ENCODE measurements at regions not wholly inside any gene's neighbourhood (a gene's known extent, or its start where the extent isn't known, plus 50 kb on each side); places are given as distances from the start of the nearest gene placed in this dataset.
"Not testable (repeated sequence)": the region's sequence is repeated elsewhere in the genome, so short reads cannot be mapped to it uniquely, and the experiment has no call there.

DNA sequence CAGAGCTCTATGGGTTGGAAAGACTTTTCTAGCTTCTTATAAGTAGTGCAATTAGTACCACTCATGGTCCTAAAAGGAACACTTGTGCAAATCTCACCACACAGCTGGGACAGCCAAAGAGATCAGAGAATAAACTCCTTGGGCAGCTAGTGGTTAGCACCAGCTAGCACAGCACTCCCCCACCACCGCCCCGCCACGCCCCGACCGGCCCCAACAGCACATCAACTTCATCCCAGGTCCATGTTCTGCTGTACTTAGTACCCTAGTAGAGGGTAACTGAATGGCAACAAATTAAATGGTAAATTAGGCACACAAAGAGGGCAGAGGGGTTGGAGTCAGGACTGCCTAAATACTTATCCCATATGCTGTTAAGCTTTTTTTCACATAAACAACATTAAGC, 118.3 kb upstream of the NPAP1 start:
- not testable (repeated sequence) for DNase-seq

DNA sequence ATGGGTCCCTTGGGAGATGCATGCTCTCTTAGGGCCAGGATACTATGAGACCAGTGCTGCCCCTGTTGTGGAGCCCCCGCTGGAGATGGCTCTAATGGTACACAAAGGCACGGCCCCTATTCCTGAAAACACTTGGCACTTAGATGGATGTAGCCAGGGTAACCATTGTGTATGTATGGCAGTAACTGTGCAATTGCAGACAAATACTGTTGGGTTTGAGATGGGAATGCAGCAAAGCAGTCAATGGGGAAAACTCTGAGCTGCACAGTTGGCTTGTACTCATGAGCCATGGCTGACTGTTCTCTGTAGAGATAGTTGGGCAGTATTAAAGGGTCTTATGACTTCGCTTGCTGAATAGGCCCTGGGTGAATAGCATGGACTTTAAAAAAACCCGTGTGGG, 67.9 kb upstream of the NPAP1 start:
- DNase-seq, result no peak

DNA sequence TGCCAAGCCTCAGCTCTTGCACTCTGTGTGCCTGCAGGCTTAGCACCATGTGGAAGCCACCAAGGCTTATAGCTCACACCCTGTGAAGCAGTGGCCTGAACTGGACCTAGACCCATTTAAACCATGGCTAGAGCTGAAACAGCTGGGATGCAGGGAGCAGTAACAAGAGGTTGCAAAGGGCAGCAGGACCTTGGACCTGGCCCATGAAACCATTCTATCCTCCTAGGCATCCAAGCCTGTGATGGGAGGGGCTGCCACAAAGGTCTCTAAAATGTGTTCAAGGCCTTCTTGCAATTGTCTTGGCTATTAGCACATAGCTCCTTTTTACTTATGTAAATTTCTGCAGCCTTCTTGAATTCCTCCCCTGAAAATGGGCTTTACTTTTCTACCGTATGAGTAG, 57.9 kb upstream of the NPAP1 start:
- no peak for DNase-seq

DNA sequence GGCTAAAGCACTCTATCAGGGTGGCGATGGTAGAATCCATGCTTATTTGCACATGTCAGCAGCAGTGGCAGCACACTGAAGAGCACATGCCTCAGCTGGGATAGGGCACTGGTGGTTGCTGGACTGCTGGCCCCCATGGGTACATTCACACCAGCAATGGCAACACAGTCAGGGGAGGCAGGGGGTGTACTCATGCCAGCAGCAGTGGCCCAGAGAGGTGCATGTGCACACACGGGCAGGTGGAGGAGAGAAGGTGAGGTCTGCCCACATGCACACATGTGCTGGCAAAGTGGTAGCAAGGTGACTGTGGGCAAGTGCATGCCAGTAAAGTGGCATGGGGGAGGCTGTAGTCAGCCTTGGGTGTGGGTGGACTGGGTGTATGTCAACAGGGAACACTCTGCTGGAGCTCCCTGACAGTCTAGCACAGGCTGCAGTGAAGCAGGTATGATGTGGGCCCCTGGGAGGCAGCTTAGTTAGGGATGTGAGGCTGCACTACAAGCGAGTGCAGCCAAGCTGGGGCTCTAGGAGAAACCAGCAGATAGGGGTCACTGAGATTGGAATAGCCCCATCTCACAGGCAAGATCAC, 53.9 kb upstream of the NPAP1 start:
- DNase-seq, result no peak
